Endodermal cell (in vitro differentiated cells): ENCODE measurements at regions not wholly inside any gene's neighbourhood (a gene's known extent, or its start where the extent isn't known, plus 50 kb on each side); places are given as distances from the start of the nearest gene placed in this dataset.

Source experiments
- DNase-seq: peaks from one replicate; pipeline ENCODE4 v3.0.0-alpha.2; 2017
- H3K27ac ChIP-seq: 2 replicates; pipeline ENCODE4 v1.5.1; 2013; ENCODE audit warnings: mild to moderate bottlenecking, low read depth, low read length, moderate library complexity
- H3K27me3 ChIP-seq: 2 replicates; pipeline ENCODE4 v1.6.1; 2013; ENCODE audit warnings: mild to moderate bottlenecking, low read length, moderate library complexity; ENCODE audit not compliant: insufficient read depth, control insufficient read depth, poor library complexity, severe bottlenecking
- H3K36me3 ChIP-seq: 2 replicates; pipeline ENCODE4 v1.7.0; 2013; ENCODE audit warnings: mild to moderate bottlenecking, low read length, moderate library complexity; ENCODE audit not compliant: control insufficient read depth, insufficient read depth
- H3K4me1 ChIP-seq: one replicate; pipeline ENCODE4 v1.7.0; 2013; ENCODE audit warnings: low read length; ENCODE audit not compliant: control insufficient read depth, insufficient read depth
- H3K4me3 ChIP-seq: 2 replicates; pipeline ENCODE4 v1.5.1; 2013; ENCODE audit warnings: mild to moderate bottlenecking, low read length, moderate library complexity
- H3K9ac ChIP-seq: 2 replicates; pipeline ENCODE4 v1.6.1; 2013; ENCODE audit warnings: mild to moderate bottlenecking, low read length, moderate library complexity; ENCODE audit not compliant: poor library complexity, severe bottlenecking; ENCODE audit errors: extremely low read depth
- H3K9me3 ChIP-seq: 2 replicates; pipeline ENCODE4 v1.6.1; 2013; ENCODE audit warnings: mild to moderate bottlenecking, low read length, moderate library complexity; ENCODE audit not compliant: control insufficient read depth
- H3K27ac Mint-ChIP-seq: 2 replicates; pipeline ENCODE4 v1.8.0; 2020; ENCODE audit warnings: mixed read lengths
- H3K27me3 Mint-ChIP-seq: 2 replicates; pipeline ENCODE4 v1.8.0; 2021; ENCODE audit warnings: mild to moderate bottlenecking, mixed read lengths; ENCODE audit not compliant: insufficient read depth
- H3K36me3 Mint-ChIP-seq: 2 replicates; pipeline ENCODE4 v1.8.0; 2020; ENCODE audit warnings: low read depth, mixed read lengths
- H3K4me1 Mint-ChIP-seq: 2 replicates; pipeline ENCODE4 v1.8.0; 2020; ENCODE audit warnings: mixed read lengths
- H3K4me3 Mint-ChIP-seq: 2 replicates; pipeline ENCODE4 v1.8.0; 2020; ENCODE audit warnings: mild to moderate bottlenecking, moderate library complexity, mixed read lengths
- H3K9me3 Mint-ChIP-seq: 2 replicates; pipeline ENCODE4 v1.8.0; 2020; ENCODE audit warnings: mild to moderate bottlenecking, mixed read lengths
- CTCF ChIP-seq: fragments of 200-600 bp; sonication (generic); conservative IDR thresholded peaks from 2 replicates; pipeline ENCODE4 v1.5.0; 2021; ENCODE audit warnings: antibody characterized with exemption, mild to moderate bottlenecking
- WGBS, 2 experiments: methylation state at CpG; one replicate each; pipeline versions ENCODE4 v1.1.5 to v1.1.7; 2013; ENCODE audit warnings: missing lambda C conversion rate in 2 of 2, mixed read lengths in 1 of 2; ENCODE audit not compliant: insufficient coverage in 1 of 2, insufficient read length in 1 of 2; 5-methylcytosine and 5-hydroxymethylcytosine counted together

DNA sequence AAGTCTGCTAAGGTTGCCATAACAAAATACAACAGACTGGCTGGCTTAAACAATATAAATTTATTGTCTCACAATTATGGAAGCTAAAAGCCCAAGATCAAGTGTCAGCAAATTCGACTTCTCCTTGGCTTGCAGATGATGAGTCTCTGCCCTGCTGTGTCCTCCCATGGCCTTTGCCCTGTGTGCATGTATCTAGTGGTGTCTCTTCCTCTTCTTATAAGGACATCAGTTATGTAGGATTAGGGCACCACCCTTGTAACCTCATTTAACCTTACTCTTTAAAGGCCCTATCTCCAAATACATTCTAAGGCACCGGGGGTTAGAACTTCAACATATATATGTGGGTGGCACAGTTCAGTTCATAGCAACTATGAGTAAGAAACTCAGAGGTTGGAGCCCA is 157.9 kb upstream of the RASA1 start:
- Mint-ChIP-seq H3K27me3 (no peaks in the 10 kb centered on the region), H3K4me3 (no peak overlapping the region), H3K36me3 (no peaks in the 10 kb centered on the region), H3K27ac (no peak overlapping the region), H3K9me3 (no peaks in the 10 kb centered on the region), H3K4me1 (no peaks in the 10 kb centered on the region)
- no peak overlapping the region for H3K4me3 ChIP-seq
- no peak overlapping the region for H3K9ac ChIP-seq
- no peak for DNase-seq
- no peaks in the 10 kb centered on the region for H3K9me3 ChIP-seq
- 83 to 84% methylated on average over 1 to 2 of the region's 2 CpGs for WGBS, 2 experiments
- TF ChIP-seq CTCF, result no peak
- no peak overlapping the region for H3K27ac ChIP-seq
- no peaks in the 10 kb centered on the region for H3K4me1 ChIP-seq
- H3K27me3 ChIP-seq, result no peaks in the 10 kb centered on the region
- H3K36me3 ChIP-seq, result no peaks in the 10 kb centered on the region

GRCh38 chr5:87110721-87111120 is 157.0 kb upstream of the RASA1 start:
- Mint-ChIP-seq H3K9me3 (no peaks in the 10 kb centered on the region), H3K36me3 (no peaks in the 10 kb centered on the region), H3K27me3 (no peaks in the 10 kb centered on the region), H3K27ac (no peak overlapping the region), H3K4me1 (no peaks in the 10 kb centered on the region), H3K4me3 (no peak overlapping the region)
- Histone ChIP-seq H3K36me3 (no peaks in the 10 kb centered on the region), H3K27me3 (no peaks in the 10 kb centered on the region), H3K9ac (no peak overlapping the region), H3K27ac (no peak overlapping the region), H3K4me1 (no peaks in the 10 kb centered on the region), H3K9me3 (no peaks in the 10 kb centered on the region), H3K4me3 (no peak overlapping the region)
- DNase-seq, result no peak
- WGBS, 2 experiments, result 100% methylated on average over 1 of the region's 2 CpGs
- TF ChIP-seq CTCF, result no peak

- Mint-ChIP-seq H3K9me3 (no peaks in the 10 kb centered on the region), H3K27ac (no peak overlapping the region), H3K36me3 (no peaks in the 10 kb centered on the region), H3K4me3 (no peak overlapping the region), H3K4me1 (no peaks in the 10 kb centered on the region), H3K27me3 (no peaks in the 10 kb centered on the region)
- Histone ChIP-seq H3K4me1 (no peaks in the 10 kb centered on the region), H3K9me3 (no peaks in the 10 kb centered on the region), H3K4me3 (no peak overlapping the region), H3K36me3 (no peaks in the 10 kb centered on the region), H3K27ac (no peak overlapping the region), H3K27me3 (no peaks in the 10 kb centered on the region), H3K9ac (no peak overlapping the region)
- DNase-seq, result no peak
- 79 to 88% methylated on average over 3 of the region's 3 CpGs for WGBS, 2 experiments
- TF ChIP-seq CTCF, result no peak
These were observed 153.8 kb upstream of the RASA1 start for GRCh38 chr5:87113861-87114260.
